Neural cell (in vitro differentiated cells): ENCODE measurements at regions not wholly inside any gene's neighbourhood (a gene's known extent, or its start where the extent isn't known, plus 50 kb on each side); places are given as distances from the start of the nearest gene placed in this dataset.

Experiments used
- H2AFZ ChIP-seq: fragments of 200-600, 300-800 bp; sonication (generic), shearing (Covaris generic); 2 replicates; pipeline ENCODE4 v1.6.0; 2014; ENCODE audit warnings: low read depth, mild to moderate bottlenecking, antibody characterized with exemption, low read length, moderate library complexity
- H3F3A ChIP-seq: fragments of 200-600 bp; shearing (Covaris generic); 2 replicates; pipeline ENCODE4 v1.6.1; 2016; ENCODE audit warnings: mild to moderate bottlenecking, moderate library complexity, mixed read lengths, antibody characterized with exemption, low read length; ENCODE audit not compliant: insufficient read depth, poor library complexity, severe bottlenecking
- H3K27ac ChIP-seq: fragments of 200-600, 300-800 bp; sonication (generic), shearing (Covaris generic); 2 replicates; pipeline ENCODE4 v1.5.1; 2014; ENCODE audit warnings: mild to moderate bottlenecking, low read length, moderate library complexity
- H3K27me3 ChIP-seq: fragments of 300-800, 200-600 bp; sonication (generic), shearing (Covaris generic); 2 replicates; pipeline ENCODE4 v1.6.0; 2014; ENCODE audit warnings: mild to moderate bottlenecking, low read depth, low read length, moderate library complexity; ENCODE audit not compliant: insufficient read depth
- H3K36me3 ChIP-seq: fragments of 300-800, 200-600 bp; sonication (generic), shearing (Covaris generic); 2 replicates; pipeline ENCODE4 v1.5.1; 2014; ENCODE audit warnings: mild to moderate bottlenecking, antibody characterized with exemption, low read length, moderate library complexity; ENCODE audit not compliant: insufficient read depth
- H3K4me2 ChIP-seq: fragments of 300-800, 200-600 bp; sonication (generic), shearing (Covaris generic); 2 replicates; pipeline ENCODE4 v1.6.0; 2014; ENCODE audit warnings: mild to moderate bottlenecking, low read length
- H3K4me3 ChIP-seq: fragments of 300-800, 200-600 bp; sonication (generic), shearing (Covaris generic); 2 replicates; pipeline ENCODE4 v1.5.1; 2014; ENCODE audit warnings: mild to moderate bottlenecking, low read length, moderate library complexity
- H3K79me2 ChIP-seq: fragments of 200-600 bp; shearing (Covaris generic); replicated peaks from 2 replicates; pipeline ENCODE4 v1.6.0; 2014; ENCODE audit warnings: mild to moderate bottlenecking, low read length, moderate library complexity; ENCODE audit not compliant: insufficient read depth
- H3K9ac ChIP-seq: fragments of 300-800, 200-600 bp; sonication (generic), shearing (Covaris generic); 2 replicates; pipeline ENCODE4 v1.6.1; 2016; ENCODE audit warnings: mild to moderate bottlenecking, low read length, mixed read lengths
- H3K9me2 ChIP-seq: fragments of 200-600 bp; shearing (Covaris generic); 2 replicates; pipeline ENCODE4 v1.6.1; 2016; ENCODE audit warnings: mild to moderate bottlenecking, low read length, mixed read lengths; ENCODE audit not compliant: insufficient read depth
- H3K9me3 ChIP-seq: fragments of 200-600, 300-800 bp; sonication (generic), shearing (Covaris generic); 2 replicates; pipeline ENCODE4 v1.6.1; 2016; ENCODE audit warnings: mild to moderate bottlenecking, mixed run types, low read length, moderate library complexity, mixed read lengths
- H4K20me1 ChIP-seq: fragments of 200-600 bp; shearing (Covaris generic); 2 replicates; pipeline ENCODE4 v1.6.1; 2016; ENCODE audit warnings: mild to moderate bottlenecking, mixed run types; ENCODE audit not compliant: insufficient read depth
- CTCF ChIP-seq: fragments of 450-650 bp; IDR thresholded peaks from 2 replicates; pipeline ENCODE4 v1.5.1; 2014; ENCODE audit warnings: antibody characterized with exemption, mild to moderate bottlenecking, moderate library complexity; ENCODE audit not compliant: poor library complexity, severe bottlenecking
- EP300 ChIP-seq: fragments of 450-650 bp; conservative IDR thresholded peaks from 2 replicates; pipeline ENCODE4 v1.6.1; 2014; ENCODE audit warnings: antibody characterized with exemption, mild to moderate bottlenecking, moderate library complexity; ENCODE audit not compliant: poor library complexity, severe bottlenecking
- EZH2 ChIP-seq: fragments of 200-600, 300-800 bp; shearing (Covaris generic), sonication (generic); IDR thresholded peaks from 2 replicates; pipeline ENCODE4 v1.6.1; 2014; ENCODE audit warnings: antibody characterized with exemption, low read length, borderline replicate concordance, mild to moderate bottlenecking; ENCODE audit not compliant: insufficient read depth, poor library complexity, severe bottlenecking
- MXI1 ChIP-seq: fragments of 450-650 bp; conservative IDR thresholded peaks from 2 replicates; pipeline ENCODE4 v1.6.1; 2014; ENCODE audit warnings: antibody characterized with exemption, mild to moderate bottlenecking; ENCODE audit not compliant: poor library complexity, severe bottlenecking
- POLR2AphosphoS5 ChIP-seq: IDR thresholded peaks from 2 replicates; pipeline ENCODE4 v1.6.1; 2012
- RAD21 ChIP-seq: fragments of 450-650 bp; conservative IDR thresholded peaks from 2 replicates; pipeline ENCODE4 v1.6.1; 2014; ENCODE audit warnings: antibody characterized with exemption, mild to moderate bottlenecking, moderate library complexity
- REST ChIP-seq: IDR thresholded peaks from 2 replicates; pipeline ENCODE4 v1.6.1; 2012; ENCODE audit warnings: borderline replicate concordance
- SMC3 ChIP-seq: fragments of 450-650 bp; conservative IDR thresholded peaks from 2 replicates; pipeline ENCODE4 v1.6.1; 2014; ENCODE audit warnings: antibody characterized with exemption, mild to moderate bottlenecking, moderate library complexity; ENCODE audit not compliant: poor library complexity
- TAF1 ChIP-seq: IDR thresholded peaks from 2 replicates; pipeline ENCODE4 v1.6.1; 2012; ENCODE audit warnings: low read depth

- Histone ChIP-seq H3K27me3 (no peaks in the 10 kb centered on the region), H2AFZ (no peak overlapping the region), H3K9me3 (no peaks in the 10 kb centered on the region), H3K4me2 (no peak overlapping the region), H4K20me1 (no peaks in the 10 kb centered on the region), H3F3A (no peaks in the 10 kb centered on the region), H3K9ac (no peak overlapping the region), H3K36me3 (no peaks in the 10 kb centered on the region), H3K79me2 (no peaks in the 10 kb centered on the region), H3K4me3 (no peak overlapping the region), H3K27ac (no peak overlapping the region), H3K9me2 (no peaks in the 10 kb centered on the region)
- TF ChIP-seq TAF1 = no peak
- no peak for TF ChIP-seq REST
- no peak for TF ChIP-seq EZH2
- no peak for TF ChIP-seq RAD21
Observed at GRCh38 chr2:125747165-125747425, 908.9 kb upstream of the GYPC start.

DNA sequence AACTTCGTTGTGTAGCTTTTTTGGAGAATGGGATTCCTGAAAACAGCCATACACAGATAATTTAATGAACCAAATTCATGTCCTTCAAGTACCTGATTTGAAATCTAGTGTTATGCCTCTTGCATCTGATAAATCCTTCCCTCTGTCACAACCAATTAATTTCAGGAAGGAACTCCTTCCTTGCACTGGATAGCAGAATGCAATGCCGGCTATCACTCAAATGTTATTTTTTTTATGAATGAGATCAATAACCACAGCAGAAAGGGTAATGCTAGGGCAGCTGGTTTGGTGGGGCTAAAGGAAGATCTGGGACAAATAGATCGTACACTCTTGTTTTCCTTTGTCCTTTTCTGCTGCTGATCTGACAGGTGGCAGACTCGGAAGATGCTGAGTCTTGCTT lies 899.5 kb upstream of the GYPC start:
- TF ChIP-seq EP300 = no peak
- TF ChIP-seq REST = no peak
- TF ChIP-seq MXI1 = no peak
- TF ChIP-seq TAF1 = no peak
- TF ChIP-seq EZH2 = no peak
- TF ChIP-seq CTCF = no peak
- TF ChIP-seq POLR2AphosphoS5 = no peak
- TF ChIP-seq RAD21 = no peak
- TF ChIP-seq SMC3 = no peak
- Histone ChIP-seq H3K27me3 (no peaks in the 10 kb centered on the region), H3K27ac (no peak overlapping the region), H4K20me1 (no peaks in the 10 kb centered on the region), H3F3A (no peaks in the 10 kb centered on the region), H3K9me3 (no peaks in the 10 kb centered on the region), H2AFZ (no peak overlapping the region), H3K4me2 (no peak overlapping the region), H3K36me3 (no peaks in the 10 kb centered on the region), H3K4me3 (no peak overlapping the region), H3K9me2 (no peaks in the 10 kb centered on the region), H3K9ac (no peak overlapping the region), H3K79me2 (no peaks in the 10 kb centered on the region)
